Sigmoid colon (tissue), 4 donors: ENCODE measurements at regions not wholly inside any gene's neighbourhood (a gene's known extent, or its start where the extent isn't known, plus 50 kb on each side); places are given as distances from the start of the nearest gene placed in this dataset.

Experiments
- CTCF ChIP-seq, 4 experiments: fragments of 450-650 bp in 3 of 4; fragments of 200-600 bp in 1 of 4; IDR thresholded peaks; one replicate each; pipeline ENCODE4 v1.5.1; 2016 to 2019; ENCODE audit warnings: antibody characterized with exemption in 4 of 4, mild to moderate bottlenecking in 3 of 4, moderate library complexity in 2 of 4
- EP300 ChIP-seq, 4 donors: sonication (generic); formaldehyde crosslinking; IDR thresholded peaks; one replicate each; pipeline ENCODE4 v1.6.1; 2017; ENCODE audit warnings: antibody characterized with exemption in 4 of 4
- POLR2A ChIP-seq, 2 donors: fragments of 450-650 bp; IDR thresholded peaks; one replicate each; pipeline ENCODE4 v1.6.1; 2016; ENCODE audit warnings: antibody characterized with exemption in 2 of 2, mild to moderate bottlenecking in 2 of 2, moderate library complexity in 2 of 2
- POLR2AphosphoS5 ChIP-seq, 4 donors: sonication (generic); formaldehyde crosslinking; IDR thresholded peaks; one replicate each; pipeline ENCODE4 v1.6.1; 2017; ENCODE audit warnings: antibody characterized with exemption in 4 of 4

- TF ChIP-seq POLR2A (IDR thresholded peaks at IDR 0.05) (no peak), POLR2AphosphoS5 (IDR thresholded peaks at IDR 0.05) (no peak), CTCF (IDR thresholded peaks at IDR 0.05) (no peak), EP300 (IDR thresholded peaks at IDR 0.05) (no peak)
Observed at GRCh38 chr7:28266402-28266801, 85.8 kb upstream of the JAZF1 start.
